Esophagus muscularis mucosa (tissue), 4 donors: ENCODE measurements at regions not wholly inside any gene's neighbourhood (a gene's known extent, or its start where the extent isn't known, plus 50 kb on each side); places are given as distances from the start of the nearest gene placed in this dataset.

Experiments used
- EP300 ChIP-seq: sonication (generic); formaldehyde crosslinking; IDR thresholded peaks from one replicate; pipeline ENCODE4 v1.6.1; 2017; ENCODE audit warnings: antibody characterized with exemption
- POLR2A ChIP-seq: fragments of 450-650 bp; IDR thresholded peaks from one replicate; pipeline ENCODE4 v1.6.1; 2017; ENCODE audit warnings: antibody characterized with exemption, moderate library complexity, mild to moderate bottlenecking, low read depth
- POLR2AphosphoS5 ChIP-seq, 2 donors: sonication (generic); formaldehyde crosslinking; IDR thresholded peaks; one replicate each; pipeline ENCODE4 v1.6.1; 2017; ENCODE audit warnings: antibody characterized with exemption in 2 of 2
- TF ChIP-seq, protein P1 (sequence below), 3 experiments: fragments of 200-600 bp in 2 of 3; fragments of 450-650 bp in 1 of 3; sonication (generic) in 2 of 3; IDR thresholded peaks; one replicate each; pipeline ENCODE4 v1.5.1; 2017 to 2019; ENCODE audit warnings: antibody characterized with exemption in 3 of 3, mild to moderate bottlenecking in 2 of 3, moderate library complexity in 1 of 3

DNA sequence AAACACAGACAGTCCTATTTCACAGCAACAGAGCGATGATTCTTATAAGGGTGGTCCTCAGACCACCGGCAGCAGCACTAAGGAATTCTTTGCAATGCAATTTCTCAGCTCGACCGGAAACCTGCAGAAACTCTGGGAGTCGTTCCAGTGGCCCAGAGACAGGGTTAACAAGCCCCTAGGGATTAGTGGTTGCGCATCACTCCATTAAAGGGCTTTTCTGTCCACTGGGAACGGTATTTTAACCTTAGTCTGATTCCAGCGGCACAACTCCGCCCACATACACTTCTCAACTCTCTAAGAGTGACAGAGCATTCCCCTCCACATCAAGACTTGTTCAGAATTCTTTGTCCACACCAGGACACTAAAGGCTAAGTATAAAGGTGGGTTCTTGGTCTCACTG, 341.5 kb downstream of the TFAP2A start:
- TF ChIP-seq, protein P1, sequence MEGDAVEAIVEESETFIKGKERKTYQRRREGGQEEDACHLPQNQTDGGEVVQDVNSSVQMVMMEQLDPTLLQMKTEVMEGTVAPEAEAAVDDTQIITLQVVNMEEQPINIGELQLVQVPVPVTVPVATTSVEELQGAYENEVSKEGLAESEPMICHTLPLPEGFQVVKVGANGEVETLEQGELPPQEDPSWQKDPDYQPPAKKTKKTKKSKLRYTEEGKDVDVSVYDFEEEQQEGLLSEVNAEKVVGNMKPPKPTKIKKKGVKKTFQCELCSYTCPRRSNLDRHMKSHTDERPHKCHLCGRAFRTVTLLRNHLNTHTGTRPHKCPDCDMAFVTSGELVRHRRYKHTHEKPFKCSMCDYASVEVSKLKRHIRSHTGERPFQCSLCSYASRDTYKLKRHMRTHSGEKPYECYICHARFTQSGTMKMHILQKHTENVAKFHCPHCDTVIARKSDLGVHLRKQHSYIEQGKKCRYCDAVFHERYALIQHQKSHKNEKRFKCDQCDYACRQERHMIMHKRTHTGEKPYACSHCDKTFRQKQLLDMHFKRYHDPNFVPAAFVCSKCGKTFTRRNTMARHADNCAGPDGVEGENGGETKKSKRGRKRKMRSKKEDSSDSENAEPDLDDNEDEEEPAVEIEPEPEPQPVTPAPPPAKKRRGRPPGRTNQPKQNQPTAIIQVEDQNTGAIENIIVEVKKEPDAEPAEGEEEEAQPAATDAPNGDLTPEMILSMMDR (IDR thresholded peaks at IDR 0.05), result no peak
- no peak for TF ChIP-seq POLR2AphosphoS5 (IDR thresholded peaks at IDR 0.05)
- no peak for TF ChIP-seq POLR2A
- no peak for TF ChIP-seq EP300
